ENCODE measurements at regions not wholly inside any gene's neighbourhood (a gene's known extent, or its start where the extent isn't known, plus 50 kb on each side); places are given as distances from the start of the nearest gene placed in this dataset.
"Not testable (repeated sequence)": the region's sequence is repeated elsewhere in the genome, so short reads cannot be mapped to it uniquely, and the experiment has no call there.

DNA sequence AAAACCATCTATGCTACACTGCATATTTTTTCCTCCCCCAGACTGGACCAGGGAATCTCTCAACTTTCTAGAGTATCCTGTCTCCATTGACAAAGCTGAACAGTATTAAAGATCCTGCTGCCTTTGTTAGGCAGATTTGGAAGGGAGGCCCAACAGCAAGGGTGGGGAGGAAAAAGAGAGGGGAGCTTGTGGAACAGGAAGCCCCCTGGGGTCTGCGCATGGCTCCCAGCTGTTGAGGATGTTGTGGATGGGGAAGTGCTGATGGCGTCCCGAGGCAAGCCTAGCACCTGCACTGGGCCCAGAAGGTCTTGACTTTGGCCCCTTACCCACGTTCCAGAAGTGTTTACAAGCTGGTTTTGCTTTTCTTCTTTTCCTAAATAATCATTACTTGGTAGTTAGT, 146.6 kb downstream of the TBC1D2B start:
- TF ChIP-seq IKZF3, CTCF (tag by site-specific recombination; IDR thresholded peaks at IDR 0.05): not testable (repeated sequence)

Data from HEK293 (cell line).